ENCODE measurements at regions not wholly inside any gene's neighbourhood (a gene's known extent, or its start where the extent isn't known, plus 50 kb on each side); places are given as distances from the start of the nearest gene placed in this dataset.

- Histone ChIP-seq H3K4me1 (peaks cover 0 to 29% (median 2%) of the 10 kb centered on the region in 4 donors), H3K27me3 (peaks cover 0 to 3% of the 10 kb centered on the region in 2 donors), H3K27ac (no peak overlapping the region), H3K36me3 (no peaks in the 10 kb centered on the region), H3K9me3 (no peaks in the 10 kb centered on the region), H3K4me3 (no peak overlapping the region)
- no peak for DNase-seq (ENCODE audit: low spot score in 2 of 2)
- WGBS, 2 donors = 76 to 83% methylated on average over 12 of the region's 12 CpGs
- TF ChIP-seq CTCF (IDR thresholded peaks at IDR 0.05) = no peak
- TF ChIP-seq POLR2A (IDR thresholded peaks at IDR 0.05) = no peak
- TF ChIP-seq EP300 (IDR thresholded peaks at IDR 0.05) = no peak
Measured at GRCh38 chr16:86034421-86034919, 135.5 kb downstream of the IRF8 start.

- peaks cover 0 to 14% of the 10 kb centered on the region in 2 donors for H3K27me3 ChIP-seq
- DNase-seq (ENCODE audit: low spot score in 2 of 2) = no peak
- H3K9me3 ChIP-seq = no peaks in the 10 kb centered on the region
- H3K36me3 ChIP-seq = no peaks in the 10 kb centered on the region
- H3K27ac ChIP-seq = no peak overlapping the region
- no peak overlapping the region for H3K4me3 ChIP-seq
- 89 to 97% methylated on average over 13 of the region's 13 CpGs for WGBS, 2 donors
- peaks cover 0 to 29% (median 2%) of the 10 kb centered on the region in 4 donors for H3K4me1 ChIP-seq
- TF ChIP-seq CTCF (IDR thresholded peaks at IDR 0.05) (no peak), POLR2A (IDR thresholded peaks at IDR 0.05) (no peak), EP300 (IDR thresholded peaks at IDR 0.05) (no peak)
Measured at GRCh38 chr16:86035906-86036305, 136.9 kb downstream of the IRF8 start.

- no peak overlapping the region for H3K4me3 ChIP-seq
- DNase-seq (ENCODE audit: low spot score in 2 of 2) = no peak
Measured at GRCh38 chr16:86037999-86038925, 139.3 kb downstream of the IRF8 start.

GRCh38 chr16:86038926-86039310 is 140.0 kb downstream of the IRF8 start:
- WGBS, 2 donors = 45 to 49% methylated on average over 13 of the region's 13 CpGs
- no peak for DNase-seq (ENCODE audit: low spot score in 2 of 2)

More at GRCh38 chr16:86037999-86038925, 139.3 kb downstream of the IRF8 start:
- H3K27ac ChIP-seq = no peak overlapping the region
- 65 to 67% methylated on average over 22 to 23 of the region's 23 CpGs for WGBS, 2 donors
- no peak for TF ChIP-seq EP300 (IDR thresholded peaks at IDR 0.05)
- TF ChIP-seq POLR2A (IDR thresholded peaks at IDR 0.05) = no peak
- no peak for TF ChIP-seq CTCF (IDR thresholded peaks at IDR 0.05)
- peaks cover 0 to 28% of the 10 kb centered on the region in 2 donors for H3K27me3 ChIP-seq
- H3K9me3 ChIP-seq = no peaks in the 10 kb centered on the region
- peaks cover 0 to 13% (median 0%) of the 10 kb centered on the region in 4 donors for H3K4me1 ChIP-seq
- no peaks in the 10 kb centered on the region for H3K36me3 ChIP-seq

More at GRCh38 chr16:86038926-86039310, 140.0 kb downstream of the IRF8 start:
- Histone ChIP-seq H3K4me3 (no peak overlapping the region), H3K9me3 (no peaks in the 10 kb centered on the region), H3K27me3 (peaks cover 0 to 35% of the 10 kb centered on the region in 2 donors), H3K36me3 (no peaks in the 10 kb centered on the region), H3K27ac (no peak overlapping the region), H3K4me1 (peaks cover 0 to 9% (median 0%) of the 10 kb centered on the region in 4 donors)
- no peak for TF ChIP-seq CTCF (IDR thresholded peaks at IDR 0.05)
- TF ChIP-seq POLR2A (IDR thresholded peaks at IDR 0.05) = no peak
- TF ChIP-seq EP300 (IDR thresholded peaks at IDR 0.05) = no peak

Measured in tibial nerve (tissue), 4 donors.